ENCODE measurements at regions not wholly inside any gene's neighbourhood (a gene's known extent, or its start where the extent isn't known, plus 50 kb on each side); places are given as distances from the start of the nearest gene placed in this dataset.

GRCh38 chr22:22089459-22090308, 107.1 kb upstream of the TOP3B start:
- no peaks in the 10 kb centered on the region for H3K27me3 ChIP-seq
- 70 to 77% methylated on average over 3 of the region's 3 CpGs for WGBS, 2 donors
- no peak for DNase-seq

GRCh38 chr22:22088658-22089458, 106.3 kb upstream of the TOP3B start:
- Histone ChIP-seq H3K4me1 (peaks cover 10% of the 10 kb centered on the region), H3K9me3 (no peaks in the 10 kb centered on the region), H3K27ac (no peak overlapping the region), H3K4me3 (no peak overlapping the region), H3K27me3 (no peaks in the 10 kb centered on the region), H3K36me3 (ENCODE audit: low read depth, missing control alignments) (no peaks in the 10 kb centered on the region)
- WGBS, 2 donors, result 67 to 79% methylated on average over 9 of the region's 9 CpGs
- DNase-seq, result no peak
- TF ChIP-seq POLR2A (IDR thresholded peaks at IDR 0.05) (no peak), CTCF (IDR thresholded peaks at IDR 0.05) (no peak)
- intact Hi-C loops (cut with DNase I; ENCODE audit: low total_unique reads), result no loop called here

More at GRCh38 chr22:22089459-22090308, 107.1 kb upstream of the TOP3B start:
- H3K4me1 ChIP-seq, result peaks cover 10% of the 10 kb centered on the region
- intact Hi-C loops (cut with DNase I; ENCODE audit: low total_unique reads), result no loop called here
- no peaks in the 10 kb centered on the region for H3K9me3 ChIP-seq
- no peak overlapping the region for H3K27ac ChIP-seq
- no peaks in the 10 kb centered on the region for H3K36me3 ChIP-seq (ENCODE audit: low read depth, missing control alignments)
- TF ChIP-seq CTCF (IDR thresholded peaks at IDR 0.05) (no peak), POLR2A (IDR thresholded peaks at IDR 0.05) (no peak)
- H3K4me3 ChIP-seq, result no peak overlapping the region

GRCh38 chr22:22087854-22088657, 105.5 kb upstream of the TOP3B start:
- Histone ChIP-seq H3K27me3 (no peaks in the 10 kb centered on the region), H3K36me3 (ENCODE audit: low read depth, missing control alignments) (no peaks in the 10 kb centered on the region), H3K27ac (no peak overlapping the region), H3K4me1 (peaks cover 10% of the 10 kb centered on the region), H3K9me3 (no peaks in the 10 kb centered on the region), H3K4me3 (no peak overlapping the region)
- no peak for DNase-seq
- 73 to 82% methylated on average over 10 of the region's 10 CpGs for WGBS, 2 donors
- intact Hi-C loops (cut with DNase I; ENCODE audit: low total_unique reads), result no loop called here
- no peak for TF ChIP-seq POLR2A (IDR thresholded peaks at IDR 0.05)
- TF ChIP-seq CTCF (IDR thresholded peaks at IDR 0.05), result no peak

- intact Hi-C loops (cut with DNase I; ENCODE audit: low total_unique reads), result no loop called here
- Histone ChIP-seq H3K4me3 (no peak overlapping the region), H3K36me3 (ENCODE audit: low read depth, missing control alignments) (no peaks in the 10 kb centered on the region), H3K27ac (no peak overlapping the region), H3K9me3 (no peaks in the 10 kb centered on the region), H3K27me3 (no peaks in the 10 kb centered on the region), H3K4me1 (peaks cover 10% of the 10 kb centered on the region)
- no peak for DNase-seq
- 50 to 56% methylated on average over 1 to 2 of the region's 2 CpGs for WGBS, 2 donors
- TF ChIP-seq POLR2A (IDR thresholded peaks at IDR 0.05) (no peak), CTCF (IDR thresholded peaks at IDR 0.05) (no peak)
Observed at GRCh38 chr22:22086501-22087158, 104.0 kb upstream of the TOP3B start.

All from testis (tissue), 2 donors.